Astrocyte (in vitro differentiated cells and primary cell): ENCODE measurements at regions not wholly inside any gene's neighbourhood (a gene's known extent, or its start where the extent isn't known, plus 50 kb on each side); places are given as distances from the start of the nearest gene placed in this dataset.
"Not testable (repeated sequence)": the region's sequence is repeated elsewhere in the genome, so short reads cannot be mapped to it uniquely, and the experiment has no call there.

Experiments
- EZH2 ChIP-seq: IDR thresholded peaks from 2 replicates; pipeline ENCODE4 v1.6.1; 2012; ENCODE audit warnings: mild to moderate bottlenecking, low read length, inconsistent platforms; ENCODE audit not compliant: insufficient read depth
- TF ChIP-seq, protein P1 (sequence below): IDR thresholded peaks from 2 replicates; pipeline ENCODE4 v1.5.1; 2011; ENCODE audit warnings: low read depth, mild to moderate bottlenecking, inconsistent platforms, low read length, moderate library complexity; ENCODE audit not compliant: insufficient read depth

DNA sequence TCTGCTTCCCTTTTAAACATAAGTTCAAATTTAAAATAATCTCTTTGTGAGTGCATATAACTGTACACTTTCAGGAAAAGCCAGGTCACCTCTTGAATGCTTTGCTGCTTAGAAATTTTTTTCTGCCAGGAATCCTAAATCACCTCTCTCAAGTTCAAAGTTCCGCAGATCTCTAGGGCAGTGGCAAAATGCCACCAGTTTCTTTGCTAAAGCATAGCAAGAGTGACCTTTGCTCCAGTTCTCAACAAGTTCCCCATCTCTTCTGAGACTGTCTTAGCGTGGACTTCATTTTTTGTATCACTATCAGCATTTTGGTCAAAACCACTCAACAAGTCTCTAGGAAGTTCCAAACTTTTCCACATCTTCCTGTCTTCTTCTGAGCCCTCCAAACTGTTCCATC, 249.7 kb upstream of the COPS8 start:
- TF ChIP-seq, protein P1, sequence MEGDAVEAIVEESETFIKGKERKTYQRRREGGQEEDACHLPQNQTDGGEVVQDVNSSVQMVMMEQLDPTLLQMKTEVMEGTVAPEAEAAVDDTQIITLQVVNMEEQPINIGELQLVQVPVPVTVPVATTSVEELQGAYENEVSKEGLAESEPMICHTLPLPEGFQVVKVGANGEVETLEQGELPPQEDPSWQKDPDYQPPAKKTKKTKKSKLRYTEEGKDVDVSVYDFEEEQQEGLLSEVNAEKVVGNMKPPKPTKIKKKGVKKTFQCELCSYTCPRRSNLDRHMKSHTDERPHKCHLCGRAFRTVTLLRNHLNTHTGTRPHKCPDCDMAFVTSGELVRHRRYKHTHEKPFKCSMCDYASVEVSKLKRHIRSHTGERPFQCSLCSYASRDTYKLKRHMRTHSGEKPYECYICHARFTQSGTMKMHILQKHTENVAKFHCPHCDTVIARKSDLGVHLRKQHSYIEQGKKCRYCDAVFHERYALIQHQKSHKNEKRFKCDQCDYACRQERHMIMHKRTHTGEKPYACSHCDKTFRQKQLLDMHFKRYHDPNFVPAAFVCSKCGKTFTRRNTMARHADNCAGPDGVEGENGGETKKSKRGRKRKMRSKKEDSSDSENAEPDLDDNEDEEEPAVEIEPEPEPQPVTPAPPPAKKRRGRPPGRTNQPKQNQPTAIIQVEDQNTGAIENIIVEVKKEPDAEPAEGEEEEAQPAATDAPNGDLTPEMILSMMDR = not testable (repeated sequence)
- not testable (repeated sequence) for TF ChIP-seq EZH2
